ENCODE measurements at regions not wholly inside any gene's neighbourhood (a gene's known extent, or its start where the extent isn't known, plus 50 kb on each side); places are given as distances from the start of the nearest gene placed in this dataset.

GRCh38 chr9:109632817-109633216 is 134.7 kb upstream of the PTPN3 start:
- no peaks in the 10 kb centered on the region for H3K9me3 ChIP-seq (ENCODE audit: insufficient read depth, low read length, severe bottlenecking)
- no peaks in the 10 kb centered on the region for H3K4me1 ChIP-seq (ENCODE audit: insufficient read depth, low read length)
- H3K4me2 ChIP-seq (ENCODE audit: insufficient read depth, low read length) = no peak overlapping the region
- no peaks in the 10 kb centered on the region for H3K36me3 ChIP-seq (ENCODE audit: insufficient read depth, low read length)
- H3K27me3 ChIP-seq (ENCODE audit: insufficient read depth, low read length, poor library complexity) = no peaks in the 10 kb centered on the region
- H3K9ac ChIP-seq (ENCODE audit: low read depth, low read length) = no peak overlapping the region
- TF ChIP-seq EZH2 (IDR thresholded peaks at IDR 0.05; ENCODE audit: borderline replicate concordance, low read depth, low read length, severe bottlenecking) = no peak
- TF ChIP-seq, protein P1, sequence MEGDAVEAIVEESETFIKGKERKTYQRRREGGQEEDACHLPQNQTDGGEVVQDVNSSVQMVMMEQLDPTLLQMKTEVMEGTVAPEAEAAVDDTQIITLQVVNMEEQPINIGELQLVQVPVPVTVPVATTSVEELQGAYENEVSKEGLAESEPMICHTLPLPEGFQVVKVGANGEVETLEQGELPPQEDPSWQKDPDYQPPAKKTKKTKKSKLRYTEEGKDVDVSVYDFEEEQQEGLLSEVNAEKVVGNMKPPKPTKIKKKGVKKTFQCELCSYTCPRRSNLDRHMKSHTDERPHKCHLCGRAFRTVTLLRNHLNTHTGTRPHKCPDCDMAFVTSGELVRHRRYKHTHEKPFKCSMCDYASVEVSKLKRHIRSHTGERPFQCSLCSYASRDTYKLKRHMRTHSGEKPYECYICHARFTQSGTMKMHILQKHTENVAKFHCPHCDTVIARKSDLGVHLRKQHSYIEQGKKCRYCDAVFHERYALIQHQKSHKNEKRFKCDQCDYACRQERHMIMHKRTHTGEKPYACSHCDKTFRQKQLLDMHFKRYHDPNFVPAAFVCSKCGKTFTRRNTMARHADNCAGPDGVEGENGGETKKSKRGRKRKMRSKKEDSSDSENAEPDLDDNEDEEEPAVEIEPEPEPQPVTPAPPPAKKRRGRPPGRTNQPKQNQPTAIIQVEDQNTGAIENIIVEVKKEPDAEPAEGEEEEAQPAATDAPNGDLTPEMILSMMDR (IDR thresholded peaks at IDR 0.05; ENCODE audit: borderline replicate concordance, extremely low read depth, low read length, poor library complexity, severe bottlenecking) = no peak
- no peak overlapping the region for H3K27ac ChIP-seq (ENCODE audit: low read length)
- H2AFZ ChIP-seq (ENCODE audit: low read depth, low read length) = no peak overlapping the region
- H3K79me2 ChIP-seq (ENCODE audit: insufficient read depth, low read length) = no peaks in the 10 kb centered on the region
- ATAC-seq (ENCODE audit: insufficient read depth, low read depth) (no peak), DNase-seq (no peak)
- H3K4me3 ChIP-seq (ENCODE audit: low read depth in 1 of 2, low read length in 2 of 2) = no peak overlapping the region
- no peaks in the 10 kb centered on the region for H4K20me1 ChIP-seq (ENCODE audit: insufficient read depth, low read length)

DNA sequence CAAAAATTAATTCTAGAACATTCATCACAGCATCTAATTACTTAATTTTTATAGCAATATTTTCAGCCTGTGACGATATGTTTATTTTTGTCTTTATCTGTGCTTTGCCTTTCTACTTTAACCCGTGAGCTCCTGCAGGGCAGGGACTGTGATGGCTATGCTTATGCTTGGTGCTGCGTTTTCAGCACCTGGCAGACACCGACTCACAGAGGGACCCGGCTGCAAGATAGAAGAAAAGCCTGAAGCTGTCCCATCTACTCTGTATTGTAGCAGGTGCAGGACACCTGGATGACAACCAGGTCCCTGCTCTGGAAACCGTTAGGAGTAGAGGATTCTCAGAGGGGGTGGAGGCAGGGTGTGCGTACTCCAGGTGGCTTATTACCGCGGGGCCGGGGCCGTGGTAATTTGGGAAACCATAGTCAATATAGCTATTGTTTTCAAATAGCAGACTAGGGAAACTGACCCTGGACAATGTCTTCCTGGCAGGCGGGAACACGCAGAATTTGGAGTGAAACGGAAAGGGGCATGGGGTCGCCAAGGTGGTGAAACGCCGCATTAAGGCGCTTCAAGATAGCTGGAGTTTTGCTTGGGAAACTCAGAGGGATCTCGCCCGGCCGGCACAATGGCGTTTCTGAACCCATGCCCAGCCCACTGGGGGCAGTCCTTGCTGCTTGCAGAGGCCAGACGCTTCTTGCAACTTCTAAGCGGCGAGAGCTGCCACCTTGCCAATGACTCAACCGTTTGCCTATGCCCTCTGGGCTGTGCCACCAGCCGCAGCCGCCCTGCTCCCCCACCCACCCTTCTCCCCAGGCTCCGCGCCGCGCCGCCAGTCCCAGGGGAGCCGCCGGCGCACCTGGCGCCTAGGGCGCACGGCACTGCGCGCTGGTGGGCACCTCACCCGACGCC is 140.1 kb upstream of the PALM2AKAP2 start:
- no peak overlapping the region for H3K9ac ChIP-seq (ENCODE audit: low read depth, low read length)

GRCh38 chr9:109640580-109641371 is 139.2 kb upstream of the PALM2AKAP2 start:
- H2AFZ ChIP-seq (ENCODE audit: low read depth, low read length) = no peak overlapping the region
- no peak overlapping the region for H3K27ac ChIP-seq (ENCODE audit: low read length)
- no peaks in the 10 kb centered on the region for H3K9me3 ChIP-seq (ENCODE audit: insufficient read depth, low read length, severe bottlenecking)
- H3K27me3 ChIP-seq (ENCODE audit: insufficient read depth, low read length, poor library complexity) = no peaks in the 10 kb centered on the region
- no peaks in the 10 kb centered on the region for H4K20me1 ChIP-seq (ENCODE audit: insufficient read depth, low read length)
- H3K4me1 ChIP-seq (ENCODE audit: insufficient read depth, low read length) = no peaks in the 10 kb centered on the region
- H3K4me2 ChIP-seq (ENCODE audit: insufficient read depth, low read length) = no peak overlapping the region
- DNase-seq (no peak), ATAC-seq (ENCODE audit: insufficient read depth, low read depth) (no peak)
- no peaks in the 10 kb centered on the region for H3K79me2 ChIP-seq (ENCODE audit: insufficient read depth, low read length)
- H3K36me3 ChIP-seq (ENCODE audit: insufficient read depth, low read length) = no peaks in the 10 kb centered on the region
- H3K9ac ChIP-seq (ENCODE audit: low read depth, low read length) = no peak overlapping the region
- H3K4me3 ChIP-seq (ENCODE audit: low read depth in 1 of 2, low read length in 2 of 2) = no peak overlapping the region
- TF ChIP-seq EZH2 (IDR thresholded peaks at IDR 0.05; ENCODE audit: borderline replicate concordance, low read depth, low read length, severe bottlenecking) = no peak

More for the DNA sequence above, 140.1 kb upstream of the PALM2AKAP2 start:
- H4K20me1 ChIP-seq (ENCODE audit: insufficient read depth, low read length) = no peaks in the 10 kb centered on the region
- H3K4me2 ChIP-seq (ENCODE audit: insufficient read depth, low read length) = no peak overlapping the region
- no peak overlapping the region for H3K4me3 ChIP-seq (ENCODE audit: low read depth in 1 of 2, low read length in 2 of 2)
- no peaks in the 10 kb centered on the region for H3K79me2 ChIP-seq (ENCODE audit: insufficient read depth, low read length)
- ATAC-seq (ENCODE audit: insufficient read depth, low read depth) (no peak), DNase-seq (no peak)
- no peaks in the 10 kb centered on the region for H3K9me3 ChIP-seq (ENCODE audit: insufficient read depth, low read length, severe bottlenecking)
- no peaks in the 10 kb centered on the region for H3K4me1 ChIP-seq (ENCODE audit: insufficient read depth, low read length)
- H3K27ac ChIP-seq (ENCODE audit: low read length) = no peak overlapping the region
- TF ChIP-seq, protein P1 (IDR thresholded peaks at IDR 0.05; ENCODE audit: borderline replicate concordance, extremely low read depth, low read length, poor library complexity, severe bottlenecking) = no peak
- TF ChIP-seq EZH2 (IDR thresholded peaks at IDR 0.05; ENCODE audit: borderline replicate concordance, low read depth, low read length, severe bottlenecking) = no peak
- H2AFZ ChIP-seq (ENCODE audit: low read depth, low read length) = no peak overlapping the region
- H3K36me3 ChIP-seq (ENCODE audit: insufficient read depth, low read length) = no peaks in the 10 kb centered on the region
- no peaks in the 10 kb centered on the region for H3K27me3 ChIP-seq (ENCODE audit: insufficient read depth, low read length, poor library complexity)

DNA sequence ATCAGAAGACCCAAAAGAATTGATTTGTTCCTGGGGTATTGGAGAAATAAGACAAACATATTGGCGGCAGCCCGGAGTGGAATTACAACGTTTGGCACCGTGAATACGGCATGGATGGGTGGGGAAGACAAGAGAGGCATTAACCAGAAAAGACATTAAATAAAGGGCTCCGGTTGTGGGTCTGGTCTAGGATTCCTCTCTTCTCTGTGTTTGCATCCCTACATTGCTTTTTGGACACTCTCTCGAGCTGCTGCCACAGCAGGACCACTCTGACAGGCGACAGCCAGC is 138.7 kb upstream of the PALM2AKAP2 start:
- H3K9me3 ChIP-seq (ENCODE audit: insufficient read depth, low read length, severe bottlenecking) = no peaks in the 10 kb centered on the region
- no peak overlapping the region for H3K27ac ChIP-seq (ENCODE audit: low read length)
- H3K4me1 ChIP-seq (ENCODE audit: insufficient read depth, low read length) = no peaks in the 10 kb centered on the region
- H2AFZ ChIP-seq (ENCODE audit: low read depth, low read length) = no peak overlapping the region
- no peak for ATAC-seq (ENCODE audit: insufficient read depth, low read depth)
- H3K4me2 ChIP-seq (ENCODE audit: insufficient read depth, low read length) = no peak overlapping the region
- TF ChIP-seq, protein P1 (IDR thresholded peaks at IDR 0.05; ENCODE audit: borderline replicate concordance, extremely low read depth, low read length, poor library complexity, severe bottlenecking) = no peak
- TF ChIP-seq EZH2 (IDR thresholded peaks at IDR 0.05; ENCODE audit: borderline replicate concordance, low read depth, low read length, severe bottlenecking) = no peak
- no peaks in the 10 kb centered on the region for H3K27me3 ChIP-seq (ENCODE audit: insufficient read depth, low read length, poor library complexity)
- H4K20me1 ChIP-seq (ENCODE audit: insufficient read depth, low read length) = no peaks in the 10 kb centered on the region
- no peaks in the 10 kb centered on the region for H3K79me2 ChIP-seq (ENCODE audit: insufficient read depth, low read length)
- H3K4me3 ChIP-seq (ENCODE audit: low read depth in 1 of 2, low read length in 2 of 2) = no peak overlapping the region
- DNase-seq = no peak
- H3K36me3 ChIP-seq (ENCODE audit: insufficient read depth, low read length) = no peaks in the 10 kb centered on the region
- no peak overlapping the region for H3K9ac ChIP-seq (ENCODE audit: low read depth, low read length)
